HUDEP-2 (cell line): ENCODE measurements at regions not wholly inside any gene's neighbourhood (a gene's known extent, or its start where the extent isn't known, plus 50 kb on each side); places are given as distances from the start of the nearest gene placed in this dataset.

ENCODE experiments used
- DNase-seq, 76 experiments: peaks; one replicate each; lab custom pipeline; 2025; ENCODE audit not compliant: unreplicated experiment in 76 of 76; lab: John Stamatoyannopoulos, UW

DNA sequence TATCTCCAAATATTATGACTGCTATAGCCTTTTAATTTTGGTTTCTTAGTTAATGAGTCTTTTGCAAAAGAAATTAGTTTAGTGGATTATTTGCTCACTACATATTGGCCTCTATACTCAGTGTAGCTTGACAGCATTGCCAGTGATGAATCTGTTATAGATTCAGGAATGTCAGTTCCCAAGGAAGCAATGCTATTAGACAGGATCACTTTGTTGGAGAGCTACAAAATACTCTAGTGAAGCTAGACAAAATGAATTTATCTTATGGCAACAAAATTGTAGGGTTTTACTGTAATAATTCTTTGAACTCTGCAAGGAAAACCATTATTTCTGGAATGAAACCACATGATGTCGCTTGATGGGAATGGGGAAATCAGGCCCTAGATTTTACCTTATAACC, 543.3 kb downstream of the SQOR start:
- no peak for DNase-seq

DNA sequence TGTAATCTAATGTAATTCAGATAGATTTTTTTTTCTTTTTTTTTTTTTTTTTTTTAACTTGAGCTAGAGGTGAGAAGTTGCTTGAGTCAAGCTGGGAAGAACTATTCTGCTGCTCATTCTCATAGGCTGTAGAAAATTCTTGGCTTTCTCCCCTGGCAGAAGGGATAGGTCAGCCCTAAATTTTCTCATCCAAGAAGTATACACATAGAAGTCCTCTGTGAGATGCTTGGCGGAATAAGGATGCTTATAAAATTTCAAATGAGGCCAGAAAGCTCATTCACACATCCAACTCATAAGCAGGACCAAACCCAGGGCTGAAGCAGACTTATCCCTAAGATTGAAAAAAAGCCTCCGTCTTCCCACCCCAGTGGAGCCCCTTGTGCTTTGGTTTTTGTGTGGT, 572.5 kb downstream of the SQOR start:
- no peak for DNase-seq

DNA sequence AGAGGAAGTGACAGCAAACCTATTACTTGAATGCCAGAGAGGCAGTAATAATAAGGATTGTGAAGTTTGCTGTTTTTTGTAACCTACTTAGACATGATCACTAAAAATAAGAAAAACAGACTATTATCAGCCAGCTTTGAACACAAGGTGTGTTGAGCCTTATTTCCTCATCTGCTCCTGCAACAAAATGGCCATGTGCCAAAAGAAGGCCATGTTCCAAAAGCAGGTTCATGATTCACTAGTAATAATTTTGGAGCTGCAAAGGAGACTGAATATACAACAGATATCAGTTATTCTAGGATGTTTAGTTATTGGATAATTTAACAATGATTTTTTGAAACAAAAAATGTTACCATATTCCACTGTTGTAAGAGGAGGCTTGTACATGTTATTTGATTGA, 578.7 kb downstream of the SQOR start:
- DNase-seq = no peak

DNA sequence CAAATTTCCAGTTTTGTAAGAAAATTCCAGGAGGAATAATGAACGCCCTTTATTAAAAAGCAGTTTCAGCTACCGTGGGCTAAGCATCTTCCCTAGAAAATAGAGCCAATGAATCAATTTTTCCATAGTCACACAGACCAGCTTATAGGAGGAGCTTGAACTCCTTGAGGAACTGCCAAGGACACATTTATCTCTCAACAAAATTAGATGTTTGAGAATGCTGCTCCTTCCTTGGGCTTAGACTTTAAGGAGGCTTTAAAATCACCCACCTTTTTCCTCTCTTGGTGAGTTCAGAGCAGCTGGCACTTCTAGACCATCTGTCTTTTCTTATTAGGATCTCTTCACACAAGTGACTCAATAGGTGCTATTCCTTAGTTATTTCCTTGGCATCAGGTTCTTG, 588.0 kb downstream of the SQOR start:
- no peak for DNase-seq

DNA sequence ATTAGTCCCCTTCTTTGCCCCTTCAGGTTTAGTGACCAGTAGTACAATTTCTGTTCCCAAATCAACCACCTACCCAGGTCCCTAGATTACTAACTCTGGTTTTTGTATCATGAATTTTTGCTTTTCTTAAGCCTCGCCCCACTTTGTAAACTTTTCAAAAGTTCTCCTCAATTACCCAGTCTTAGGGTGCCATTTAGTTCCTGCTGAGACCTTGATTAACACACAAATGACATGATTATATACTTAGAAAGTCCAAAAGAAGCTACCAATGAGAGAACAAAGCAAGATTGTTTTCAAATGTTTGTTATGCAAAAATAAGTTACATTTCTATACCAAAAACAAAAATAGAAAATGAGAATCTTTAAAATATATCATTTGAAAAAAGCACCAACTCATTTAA, 594.4 kb downstream of the SQOR start:
- DNase-seq = no peak

DNA sequence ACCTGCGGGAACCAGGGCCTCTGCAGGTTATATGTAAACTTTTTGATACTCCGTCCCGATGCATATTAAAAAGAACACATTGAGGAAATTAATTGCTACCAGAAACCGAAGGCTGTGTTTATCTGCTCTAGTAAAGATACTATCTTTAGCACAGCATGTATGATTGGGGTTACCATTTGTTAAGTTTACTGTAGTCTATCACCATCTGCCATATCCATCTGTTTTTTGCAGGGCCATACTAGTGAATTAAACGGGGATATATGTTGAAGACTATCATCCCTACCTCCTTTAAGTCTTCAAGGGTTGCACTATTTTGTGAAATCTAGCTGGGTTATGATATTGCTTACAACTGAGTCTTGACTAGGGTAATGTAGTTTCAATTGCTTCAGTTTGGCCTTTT, 597.0 kb downstream of the SQOR start:
- no peak for DNase-seq

DNA sequence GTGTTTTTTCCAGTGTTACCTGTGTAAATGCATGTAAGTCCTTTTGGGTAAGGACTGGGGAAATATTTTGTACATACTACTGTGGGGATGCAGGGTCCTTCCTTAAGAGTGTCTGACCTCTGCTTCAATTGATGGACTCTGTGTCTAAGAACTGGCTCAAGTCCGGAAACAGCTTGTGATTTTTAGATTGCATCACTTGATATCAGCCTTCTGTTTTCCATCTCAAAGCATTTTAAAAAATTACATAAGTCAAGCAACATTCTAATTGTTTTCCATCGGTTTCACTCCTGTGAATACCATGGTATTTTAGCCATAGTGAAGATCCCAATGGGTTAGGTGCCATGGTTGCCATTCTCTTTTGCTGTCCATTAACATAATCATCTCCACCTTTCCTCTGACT, 597.6 kb downstream of the SQOR start:
- no peak for DNase-seq

DNA sequence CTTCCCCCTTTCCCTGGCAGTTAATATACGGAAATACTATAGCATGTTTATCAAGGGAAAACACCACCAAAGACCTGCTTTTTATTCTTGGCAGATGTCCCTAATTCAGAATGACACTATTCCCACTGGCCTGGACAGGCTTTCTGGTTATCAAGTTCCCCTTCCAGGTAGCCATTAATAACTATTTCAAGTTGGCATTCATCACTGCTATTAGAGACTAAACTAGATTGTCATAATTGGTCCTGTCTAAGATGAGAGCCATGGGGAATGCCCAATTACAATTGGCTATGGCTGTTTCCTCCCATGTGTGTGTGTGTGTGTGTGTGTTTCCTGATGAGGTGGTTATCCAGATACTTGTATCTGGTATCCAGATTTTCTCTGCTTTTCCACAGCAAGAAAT, 608.1 kb downstream of the SQOR start:
- DNase-seq = no peak

DNA sequence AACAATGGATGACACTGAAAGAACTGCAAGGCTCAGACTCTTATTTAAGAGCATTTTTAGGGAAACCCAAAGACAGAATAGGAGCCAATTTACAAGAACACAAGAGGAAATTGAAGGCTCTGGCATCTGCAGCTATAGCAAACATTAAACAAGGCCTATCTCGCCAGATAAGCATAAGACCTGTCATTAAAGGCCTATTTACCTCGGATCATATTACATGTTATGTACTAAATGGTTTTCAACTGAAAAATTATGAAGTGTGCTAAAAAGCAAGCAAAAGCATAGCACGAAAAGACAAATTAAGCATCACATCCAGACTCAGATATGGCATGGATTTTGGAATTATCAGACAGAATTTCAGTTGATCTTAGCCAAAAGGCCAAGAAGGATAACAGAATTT, 617.1 kb downstream of the SQOR start:
- DNase-seq = no peak

DNA sequence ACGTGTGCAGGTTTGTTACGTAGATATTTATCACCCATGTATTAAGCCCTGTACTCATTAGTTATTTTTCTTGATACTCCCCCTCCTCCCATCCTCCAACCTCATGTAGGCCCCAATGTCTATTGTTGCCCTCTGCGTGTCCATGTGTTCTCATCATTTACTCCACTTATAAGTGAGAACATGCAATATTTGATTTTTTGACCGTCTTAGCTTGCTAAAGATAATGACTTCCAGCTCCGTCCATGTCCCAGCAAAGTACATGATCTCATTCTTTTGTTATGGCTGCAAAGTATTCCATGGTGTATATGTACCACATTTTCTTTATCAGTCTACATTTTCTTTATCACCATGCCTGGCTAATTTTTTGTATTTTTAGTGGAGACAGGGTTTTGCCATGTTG, 623.2 kb downstream of the SQOR start:
- DNase-seq = no peak

DNA sequence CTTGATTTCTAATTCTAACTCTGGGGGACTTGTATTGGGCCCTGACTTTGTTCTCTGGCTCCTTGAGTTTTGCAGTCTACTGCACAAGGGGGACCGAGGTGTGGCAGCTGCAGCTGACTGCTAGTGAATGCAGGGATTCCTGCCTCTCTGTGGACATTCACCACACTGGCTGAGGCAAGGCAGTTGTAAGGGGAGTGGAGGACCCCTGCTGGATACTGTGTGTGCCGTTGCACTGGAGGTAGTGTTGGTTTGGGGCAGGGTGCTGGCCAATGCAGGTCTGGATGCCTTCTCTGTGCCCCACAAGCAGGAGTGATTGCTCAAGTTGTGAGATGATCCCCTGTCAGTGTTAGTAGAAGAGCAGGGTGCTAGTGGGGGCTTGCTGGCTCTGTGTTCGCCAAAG, 626.1 kb downstream of the SQOR start:
- no peak for DNase-seq

DNA sequence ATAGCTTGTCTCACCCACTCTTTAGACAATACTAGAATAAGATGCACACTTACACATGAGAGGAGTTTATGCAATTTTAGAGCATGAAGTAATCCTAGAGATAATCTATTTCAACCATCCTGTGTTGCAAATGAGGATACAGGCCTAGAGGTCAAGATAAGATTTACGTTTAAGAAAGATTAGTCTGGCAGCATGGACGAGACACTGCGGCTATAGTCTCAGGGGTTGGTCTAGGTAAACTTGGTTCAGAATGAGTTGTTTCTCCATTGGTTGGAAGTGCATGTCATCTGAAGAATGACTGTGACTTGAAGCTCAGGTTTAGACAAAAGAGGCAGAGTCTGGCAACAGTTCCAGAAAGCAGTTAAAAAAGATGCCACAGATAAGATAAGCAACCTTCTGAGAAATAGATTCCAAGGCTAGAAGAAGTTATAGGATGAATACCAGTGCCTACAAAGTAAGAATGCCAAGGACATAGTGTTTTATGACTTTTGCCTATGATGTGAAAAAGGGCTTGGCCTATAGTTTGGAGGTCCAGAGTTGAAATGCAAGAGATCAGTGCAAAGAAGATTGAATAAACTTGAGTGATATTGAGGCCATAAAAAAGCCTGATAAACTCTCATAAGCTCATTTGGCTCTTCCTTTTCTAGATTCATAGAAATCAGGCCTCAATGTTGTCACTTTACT, 631.0 kb downstream of the SQOR start:
- no peak for DNase-seq

DNA sequence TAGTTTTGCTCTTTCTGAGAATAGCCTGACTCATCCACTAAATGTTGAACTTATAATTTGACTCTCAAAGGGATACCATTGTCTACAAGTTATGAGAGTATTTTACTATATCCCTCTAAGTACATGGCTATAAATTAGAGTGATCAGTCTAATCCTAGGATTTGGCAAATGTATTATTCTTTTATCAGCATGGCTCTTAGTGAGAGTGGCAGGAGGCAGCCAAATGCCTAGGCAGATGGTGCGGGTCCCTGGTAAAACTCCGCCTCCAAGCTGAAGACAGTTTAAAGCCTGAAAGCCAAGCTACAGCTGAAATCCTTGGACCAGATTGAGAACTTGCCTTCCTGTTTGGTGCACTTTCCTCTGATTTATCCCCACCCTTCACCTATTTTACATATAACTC, 631.8 kb downstream of the SQOR start:
- DNase-seq = no peak

DNA sequence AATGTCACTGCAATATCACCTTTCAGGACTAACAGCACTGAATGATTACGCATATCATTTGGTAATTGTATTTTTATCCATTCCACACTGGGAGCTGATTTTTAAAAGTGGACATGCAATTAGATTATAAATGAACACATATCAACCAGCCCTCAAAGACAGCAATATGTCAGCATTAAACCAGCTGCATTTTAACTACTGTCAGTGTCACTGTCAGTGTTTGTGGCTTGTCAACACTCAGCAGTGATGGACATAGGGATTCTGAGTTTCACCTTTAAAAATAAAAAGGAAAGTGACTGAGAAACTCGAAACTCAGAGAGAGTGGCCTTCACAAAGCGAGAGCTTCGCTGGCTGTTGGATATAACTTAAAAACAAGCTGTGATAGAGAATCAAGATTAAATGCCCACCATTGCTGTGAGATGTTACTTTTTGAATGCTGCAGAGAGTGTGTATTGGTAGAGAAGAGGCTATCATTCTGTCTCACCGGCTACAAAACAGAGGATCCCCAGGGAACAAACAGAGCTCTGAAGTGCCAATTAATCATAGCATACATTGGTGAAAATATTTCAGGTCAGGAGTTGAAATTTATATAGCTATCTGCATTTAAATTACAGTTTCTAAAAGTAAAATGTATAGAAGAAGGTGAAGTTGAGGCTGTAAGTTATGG, 635.8 kb downstream of the SQOR start:
- DNase-seq = no peak

DNA sequence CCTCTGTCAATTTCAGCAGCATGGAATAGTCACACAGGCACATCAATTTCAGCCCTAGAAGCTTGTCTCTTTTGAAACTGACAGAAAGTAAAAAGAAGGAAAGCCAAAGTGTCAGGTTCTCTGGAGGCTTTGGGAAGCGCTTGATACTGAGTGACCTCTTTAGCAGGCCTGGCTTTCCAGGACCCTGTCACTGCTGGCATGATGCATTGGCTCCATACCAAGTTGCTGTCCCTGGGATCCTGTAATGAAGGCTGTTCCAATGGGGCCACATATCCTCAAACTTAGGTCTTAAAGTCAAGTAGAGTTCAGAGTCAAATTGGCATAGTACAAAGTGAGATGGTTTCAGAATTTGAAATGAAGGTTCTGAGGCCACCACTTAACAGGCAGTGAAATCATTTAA, 640.9 kb downstream of the SQOR start:
- DNase-seq = no peak

DNA sequence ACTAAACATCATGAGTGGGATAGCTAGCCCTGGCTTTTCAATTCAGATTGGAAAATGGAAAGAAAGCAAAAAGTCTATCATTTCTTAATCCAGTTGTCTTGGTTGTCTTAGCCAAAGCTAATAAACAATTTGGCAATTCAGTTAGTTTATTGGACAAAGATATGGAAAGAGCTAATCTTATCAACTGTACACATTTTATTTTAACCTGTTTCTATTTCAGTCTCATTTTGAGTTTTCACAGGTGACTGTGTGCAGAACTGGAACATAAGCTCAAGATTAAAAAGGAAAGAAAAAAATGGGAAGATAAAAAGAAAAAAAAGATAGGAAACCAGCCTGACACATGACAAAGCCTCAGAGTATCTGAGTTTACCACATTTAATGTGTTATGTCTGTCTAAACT, 642.6 kb downstream of the SQOR start:
- no peak for DNase-seq

DNA sequence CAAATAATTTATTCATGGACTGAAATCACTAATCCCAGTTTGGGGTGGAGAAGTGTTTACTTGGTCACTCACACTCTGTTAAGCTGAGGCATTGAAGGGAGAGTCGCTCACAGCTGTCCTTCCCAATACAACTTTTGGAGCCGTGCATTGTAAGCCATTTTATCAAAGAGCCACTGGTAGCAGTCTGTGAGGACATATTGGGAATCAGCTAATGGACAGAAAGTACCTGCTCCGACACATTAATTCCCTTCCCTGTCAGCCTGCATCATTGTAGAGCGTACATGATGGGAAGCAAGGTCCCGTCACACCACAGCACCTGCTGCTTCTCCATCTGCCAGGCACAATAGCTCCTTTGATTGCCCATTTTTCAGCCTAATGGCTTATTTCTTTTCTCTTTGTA, 643.2 kb downstream of the SQOR start:
- no peak for DNase-seq

DNA sequence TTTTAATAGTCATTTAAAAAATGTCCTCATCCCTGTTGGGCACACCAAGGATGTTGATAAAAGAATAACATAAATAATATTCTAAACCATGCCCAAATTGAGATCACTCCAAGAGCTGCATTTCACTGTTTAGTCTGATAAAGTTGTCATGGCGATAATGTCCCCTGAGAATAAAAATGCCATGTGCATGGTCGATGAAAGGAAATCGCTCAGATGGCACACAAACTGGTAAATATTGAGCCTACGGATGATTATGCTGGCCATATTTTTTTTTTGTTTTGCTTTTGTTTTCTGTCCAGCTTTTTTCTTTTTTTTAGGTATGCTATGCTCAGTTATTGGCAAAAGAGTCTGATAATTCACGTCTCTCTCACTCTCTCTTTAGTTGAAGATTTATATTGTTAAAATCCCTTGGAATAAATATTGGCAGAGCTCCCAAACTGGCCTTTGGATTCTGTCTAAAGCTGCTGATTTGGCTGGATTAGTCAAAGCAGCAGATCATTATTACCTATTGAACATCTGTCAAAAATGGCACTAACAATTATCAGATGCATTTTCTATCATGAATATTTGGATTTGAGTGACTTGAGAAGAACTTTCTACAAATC, 643.8 kb downstream of the SQOR start:
- DNase-seq = no peak

DNA sequence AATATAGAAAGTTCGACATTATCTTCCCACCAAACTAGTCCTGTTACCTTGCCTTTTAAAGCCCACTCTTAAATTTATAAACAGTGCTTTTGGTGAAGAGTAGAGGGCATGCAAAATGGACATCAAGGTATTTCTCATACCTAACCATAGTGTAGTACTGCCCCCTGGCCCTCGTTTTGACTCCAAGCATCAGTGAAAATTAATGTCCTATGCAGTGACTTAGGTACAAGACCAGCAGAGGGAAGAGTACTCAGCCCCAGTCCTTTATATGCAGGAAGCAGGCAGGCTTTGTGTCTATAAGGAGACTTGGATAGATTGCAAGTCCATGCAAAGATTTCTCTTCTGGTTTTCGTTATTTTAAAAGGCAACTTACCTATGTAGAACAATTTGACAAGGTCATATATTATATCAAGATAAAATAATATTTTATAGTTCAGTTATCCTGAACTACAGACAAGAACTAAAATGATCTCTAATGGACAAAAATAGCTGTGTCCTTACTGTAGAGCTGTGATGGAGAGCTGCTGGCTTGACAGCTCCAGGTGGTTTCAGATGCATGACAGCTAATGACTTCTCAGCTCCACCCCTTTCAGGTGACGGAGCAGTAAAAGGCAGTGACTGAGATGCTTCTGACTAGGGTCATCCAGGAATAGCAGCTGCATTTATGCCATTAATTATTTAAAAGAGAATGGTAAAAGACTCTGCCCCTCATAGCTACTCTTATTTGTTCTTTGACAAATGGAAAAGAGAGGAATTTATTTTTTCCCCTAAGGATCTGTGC, 646.1 kb downstream of the SQOR start:
- no peak for DNase-seq

DNA sequence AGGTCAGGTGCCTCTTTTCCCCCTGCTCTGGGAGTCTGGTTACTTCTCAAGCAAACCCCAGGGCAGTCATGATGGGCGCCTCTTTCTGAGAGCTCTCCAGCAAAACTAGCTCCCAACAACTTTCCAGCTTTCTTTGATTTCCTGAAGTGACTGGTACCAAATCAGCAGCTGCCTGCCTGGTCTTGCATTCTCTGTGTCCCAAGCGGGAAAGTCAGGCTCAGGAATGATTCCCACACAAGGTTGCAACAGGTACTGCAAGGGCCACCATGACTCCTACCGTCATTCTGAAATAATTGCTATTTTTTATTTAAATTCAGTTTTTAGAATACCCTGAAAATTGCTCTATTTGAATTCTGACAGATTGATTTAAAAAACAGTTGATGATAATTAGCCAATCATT, 658.7 kb downstream of the SQOR start:
- no peak for DNase-seq

DNA sequence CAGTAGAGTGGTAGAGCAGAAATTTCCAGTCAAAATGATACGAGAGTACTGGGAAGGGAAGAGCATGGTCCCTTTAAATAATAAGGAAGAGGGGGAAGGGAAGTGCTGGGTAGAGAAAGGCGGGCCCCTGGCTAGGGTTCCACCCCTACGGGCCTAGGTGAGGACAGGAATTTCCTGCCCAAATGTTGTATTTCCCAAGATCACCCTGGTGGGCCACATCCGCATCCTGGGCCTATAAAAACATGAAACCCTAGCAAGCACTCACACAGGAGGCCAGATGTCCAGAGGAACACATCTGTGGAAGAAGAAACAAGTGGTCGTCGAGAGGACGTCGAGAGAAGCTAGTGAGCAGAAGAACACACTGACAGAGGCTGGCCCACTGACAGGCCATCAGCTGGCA, 661.2 kb downstream of the SQOR start:
- DNase-seq = no peak

DNA sequence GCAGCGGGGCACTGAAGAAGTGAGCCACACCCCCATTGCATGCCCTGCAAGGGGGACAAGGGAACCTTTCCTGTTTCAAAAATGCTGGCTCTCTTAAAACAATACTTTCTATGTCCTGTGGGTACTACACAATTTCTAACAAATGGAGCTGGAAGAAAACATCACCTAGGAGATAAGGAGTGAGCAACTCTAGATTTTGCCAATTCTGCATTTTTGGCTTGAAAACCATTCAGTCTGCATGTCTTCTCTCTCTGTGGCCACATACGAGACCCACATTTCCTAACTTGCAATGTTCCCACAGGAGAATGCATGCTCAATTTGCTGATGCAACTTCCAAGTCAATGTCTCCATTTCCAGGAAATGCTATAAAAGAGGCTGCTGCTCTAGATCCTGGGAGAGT, 662.0 kb downstream of the SQOR start:
- DNase-seq = no peak
